GM12878 (cell line): ENCODE measurements at regions not wholly inside any gene's neighbourhood (a gene's known extent, or its start where the extent isn't known, plus 50 kb on each side); places are given as distances from the start of the nearest gene placed in this dataset.

Experiments used
- ATAC-seq: fragments of 200-7000 bp; cut with Tn5 transposase; 3 replicates; pipeline ENCODE4 v1.9.1; 2020; ENCODE audit warnings: mild to moderate bottlenecking, moderate library complexity
- BruUV-seq: library from RNA; stranded (reverse); fragments of 400-500 nt; replicated peaks from 2 replicates; lab custom pipeline; 2021; lab: Mats Ljungman, UMichigan
- CTCF ChIA-PET: fragments of 300-600 bp; sonication (Branson Sonifier 250); formaldehyde crosslinking; extraction: SDS; loops from one replicate; lab custom pipeline; 2021; ENCODE audit warnings: inconsistent platforms; lab: Yijun Ruan, JAX
- POLR2A ChIA-PET: fragments of 350-600 bp; formaldehyde crosslinking; extraction: SDS; loops from one replicate; lab custom pipeline; 2021; ENCODE audit warnings: inconsistent platforms; lab: Charles Lee
- RAD21 ChIA-PET: fragments of 300-600 bp; sonication (Branson Sonifier 250); formaldehyde crosslinking; loops from one replicate; lab custom pipeline; 2023; ENCODE audit warnings: antibody characterized with exemption; ENCODE audit not compliant: unreplicated experiment; lab: Charles Lee
- SMC1A ChIA-PET: fragments of 300-600 bp; sonication (Branson Sonifier 250); formaldehyde crosslinking; loops from one replicate; lab custom pipeline; 2023; ENCODE audit not compliant: unreplicated experiment, uncharacterized antibody; lab: Charles Lee
- DNase-seq: peaks from one replicate; pipeline ENCODE4 v3.0.0-alpha.2; 2011; ENCODE audit warnings: low read depth, low spot score
- FAIRE-seq: peaks from 3 replicates; lab custom pipeline; 2011; peaks lifted over from hg19 to GRCh38; lab: Jason Lieb, UNC
- H2AFZ ChIP-seq: 2 replicates; pipeline ENCODE4 v1.6.0; 2011; ENCODE audit warnings: low read depth, low read length, control low read depth; ENCODE audit not compliant: control insufficient read depth
- H3K27ac ChIP-seq: 2 replicates; pipeline ENCODE4 v1.5.1; 2011; ENCODE audit warnings: control low read depth; ENCODE audit not compliant: control insufficient read depth, insufficient read depth
- H3K27me3 ChIP-seq, 2 experiments: replicated peaks in 1 of 2; 2 replicates each; pipeline versions ENCODE4 v1.6.0 to v1.6.1; 2011; ENCODE audit warnings: low read length in 1 of 2; ENCODE audit not compliant: control insufficient read depth in 2 of 2, insufficient read depth in 2 of 2
- H3K36me3 ChIP-seq, 2 experiments: 2 replicates each; pipeline ENCODE4 v1.5.1; 2011; ENCODE audit warnings: low read length in 1 of 2; ENCODE audit not compliant: control insufficient read depth in 2 of 2, insufficient read depth in 2 of 2
- H3K4me1 ChIP-seq: 2 replicates; pipeline ENCODE4 v1.6.1; 2011; ENCODE audit warnings: mild to moderate bottlenecking, low read length, moderate library complexity, mixed read lengths; ENCODE audit not compliant: control insufficient read depth, insufficient read depth
- H3K4me2 ChIP-seq: 2 replicates; pipeline ENCODE4 v1.6.0; 2011; ENCODE audit warnings: control low read depth; ENCODE audit not compliant: control insufficient read depth, insufficient read depth
- H3K4me3 ChIP-seq: fragments of 200-600 bp; sonication (generic); 2 replicates; pipeline ENCODE4 v1.5.1; 2016
- H3K79me2 ChIP-seq: 2 replicates; pipeline ENCODE4 v1.6.0; 2011; ENCODE audit warnings: low read length; ENCODE audit not compliant: control insufficient read depth, insufficient read depth
- H3K9ac ChIP-seq: 2 replicates; pipeline ENCODE4 v1.8.0; 2011; ENCODE audit warnings: low read length, control low read depth, mixed read lengths; ENCODE audit not compliant: control insufficient read depth, insufficient read depth
- H3K9me3 ChIP-seq: replicated peaks from 3 replicates; pipeline ENCODE4 v1.5.1; 2011; ENCODE audit warnings: mild to moderate bottlenecking, low read length; ENCODE audit not compliant: control insufficient read depth, insufficient read depth
- H4K20me1 ChIP-seq: 2 replicates; pipeline ENCODE4 v1.6.0; 2011; ENCODE audit not compliant: control insufficient read depth, insufficient read depth
- BCLAF1 ChIP-seq: fragments of 450-650 bp; IDR thresholded peaks from 2 replicates; pipeline ENCODE4 v1.6.1; 2017; ENCODE audit warnings: antibody characterized with exemption, mild to moderate bottlenecking, moderate library complexity
- HDAC6 ChIP-seq: fragments of 200-600 bp; sonication (generic); IDR thresholded peaks from one replicate; pipeline ENCODE4 v1.8.0; 2017; ENCODE audit warnings: antibody characterized with exemption; ENCODE audit not compliant: unreplicated experiment
- JUNB ChIP-seq: IDR thresholded peaks from 2 replicates; pipeline ENCODE4 v1.6.1; 2016; ENCODE audit warnings: antibody characterized with exemption, mild to moderate bottlenecking
- NFYB ChIP-seq: IDR thresholded peaks from 2 replicates; pipeline ENCODE4 v1.6.1; 2011; ENCODE audit warnings: low read depth, mild to moderate bottlenecking, low read length, improper control_type of control experiment, moderate library complexity; ENCODE audit not compliant: insufficient read depth
- ZBED1 ChIP-seq: IDR thresholded peaks from 2 replicates; pipeline ENCODE4 v1.6.1; 2016; ENCODE audit warnings: borderline replicate concordance
- WGBS: methylation state at CpG from one replicate; pipeline ENCODE4 v1.1.6; 2016; ENCODE audit warnings: low lambda C conversion rate; ENCODE audit not compliant: insufficient replicate concordance, insufficient coverage; ENCODE audit errors: missing lambda C conversion rate; 5-methylcytosine and 5-hydroxymethylcytosine counted together
- in situ Hi-C: fragments of 300-500 bp; cut with MboI; formaldehyde crosslinking; loops from 9 replicates; pipeline ENCODE4 v1.14.3; 2018; ENCODE audit warnings: mixed read lengths
- intact Hi-C: fragments of 100-400 bp; cut with micrococcal nuclease; formaldehyde crosslinking; loops from one replicate; pipeline ENCODE4 v1.14.2; 2022; ENCODE audit not compliant: unreplicated experiment

- TF ChIP-seq ZBED1: no peak
- TF ChIP-seq, all 136 proteins: peak for 0
Observed at GRCh38 chr2:235140801-235141081, 188.9 kb downstream of the SH3BP4 start (continued).

- WGBS: 26% methylated on average over 12 of the region's 12 CpGs
- ATAC-seq (no peak), FAIRE-seq (no peak), DNase-seq (no peak)
- Histone ChIP-seq H3K4me1 (no peaks in the 10 kb centered on the region), H3K27me3 (no peaks in the 10 kb centered on the region), H3K27ac (no peak overlapping the region), H3K9ac (no peak overlapping the region), H2AFZ (no peak overlapping the region), H4K20me1 (no peaks in the 10 kb centered on the region), H3K9me3 (no peaks in the 10 kb centered on the region), H3K4me2 (no peak overlapping the region), H3K79me2 (no peaks in the 10 kb centered on the region), H3K4me3 (no peak overlapping the region), H3K36me3 (no peaks in the 10 kb centered on the region)
- intact Hi-C loops (no loop called here), in situ Hi-C loops (no loop called here)
- TF ChIP-seq NFYB (no peak), JUNB (no peak), HDAC6 (no peak), BCLAF1 (no peak)
- RAD21 ChIA-PET: no interaction called here
- SMC1A ChIA-PET: no interaction called here
- POLR2A ChIA-PET: no interaction called here
- CTCF ChIA-PET: interaction anchor here (1.1 kb wide), 1 partner anchor 452 kb away, joined by 3 read pairs; no protein-coding TSS in a partner anchor
- no TSS peak for BruUV-seq
Observed at GRCh38 chr2:235141411-235142128, 189.8 kb downstream of the SH3BP4 start.
